GM13977 (cell line): ENCODE measurements at regions not wholly inside any gene's neighbourhood (a gene's known extent, or its start where the extent isn't known, plus 50 kb on each side); places are given as distances from the start of the nearest gene placed in this dataset.
"Not testable (repeated sequence)": the region's sequence is repeated elsewhere in the genome, so short reads cannot be mapped to it uniquely, and the experiment has no call there.

ENCODE experiments used
- DNase-seq: peaks from one replicate; pipeline ENCODE4 v3.0.0; 2012; ENCODE audit warnings: low spot score
- in situ Hi-C: fragments of 300-500 bp; cut with MboI; formaldehyde crosslinking; loops from one replicate; pipeline ENCODE4 v1.12.0; 2022; ENCODE audit warnings: low sequenced_read_pairs, low pct_unique_long_range_greater_than_20kb, mixed read lengths, inconsistent platforms; ENCODE audit not compliant: unreplicated experiment
- TF ChIP-seq, protein P1 (sequence below): IDR thresholded peaks from 2 replicates; pipeline ENCODE4 v1.5.1; 2012; ENCODE audit warnings: mild to moderate bottlenecking, control low read depth; ENCODE audit not compliant: insufficient read depth; ENCODE audit errors: extremely low read depth, missing control alignments

DNA sequence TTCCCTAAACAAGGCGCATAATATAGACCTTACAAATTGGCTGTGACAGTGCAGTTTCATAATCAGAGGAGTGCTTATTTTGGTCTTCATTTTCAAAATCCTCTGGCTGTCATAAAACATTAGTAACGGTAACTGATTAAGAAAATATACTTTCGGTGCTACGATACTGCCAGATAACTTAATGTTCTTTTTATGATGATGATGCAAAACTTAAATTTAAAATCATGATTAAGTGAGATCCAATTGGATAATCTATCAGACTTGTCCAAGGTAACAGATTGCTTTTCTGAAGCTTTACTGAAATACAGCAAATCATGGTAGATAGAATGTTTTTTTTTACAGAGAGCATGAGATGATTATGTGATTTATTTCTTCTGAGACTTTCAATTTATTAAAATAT is 364.2 kb upstream of the CNTN3 start:
- in situ Hi-C loops, result no loop called here
- DNase-seq, result no peak
- TF ChIP-seq, protein P1, sequence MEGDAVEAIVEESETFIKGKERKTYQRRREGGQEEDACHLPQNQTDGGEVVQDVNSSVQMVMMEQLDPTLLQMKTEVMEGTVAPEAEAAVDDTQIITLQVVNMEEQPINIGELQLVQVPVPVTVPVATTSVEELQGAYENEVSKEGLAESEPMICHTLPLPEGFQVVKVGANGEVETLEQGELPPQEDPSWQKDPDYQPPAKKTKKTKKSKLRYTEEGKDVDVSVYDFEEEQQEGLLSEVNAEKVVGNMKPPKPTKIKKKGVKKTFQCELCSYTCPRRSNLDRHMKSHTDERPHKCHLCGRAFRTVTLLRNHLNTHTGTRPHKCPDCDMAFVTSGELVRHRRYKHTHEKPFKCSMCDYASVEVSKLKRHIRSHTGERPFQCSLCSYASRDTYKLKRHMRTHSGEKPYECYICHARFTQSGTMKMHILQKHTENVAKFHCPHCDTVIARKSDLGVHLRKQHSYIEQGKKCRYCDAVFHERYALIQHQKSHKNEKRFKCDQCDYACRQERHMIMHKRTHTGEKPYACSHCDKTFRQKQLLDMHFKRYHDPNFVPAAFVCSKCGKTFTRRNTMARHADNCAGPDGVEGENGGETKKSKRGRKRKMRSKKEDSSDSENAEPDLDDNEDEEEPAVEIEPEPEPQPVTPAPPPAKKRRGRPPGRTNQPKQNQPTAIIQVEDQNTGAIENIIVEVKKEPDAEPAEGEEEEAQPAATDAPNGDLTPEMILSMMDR, result no peak

DNA sequence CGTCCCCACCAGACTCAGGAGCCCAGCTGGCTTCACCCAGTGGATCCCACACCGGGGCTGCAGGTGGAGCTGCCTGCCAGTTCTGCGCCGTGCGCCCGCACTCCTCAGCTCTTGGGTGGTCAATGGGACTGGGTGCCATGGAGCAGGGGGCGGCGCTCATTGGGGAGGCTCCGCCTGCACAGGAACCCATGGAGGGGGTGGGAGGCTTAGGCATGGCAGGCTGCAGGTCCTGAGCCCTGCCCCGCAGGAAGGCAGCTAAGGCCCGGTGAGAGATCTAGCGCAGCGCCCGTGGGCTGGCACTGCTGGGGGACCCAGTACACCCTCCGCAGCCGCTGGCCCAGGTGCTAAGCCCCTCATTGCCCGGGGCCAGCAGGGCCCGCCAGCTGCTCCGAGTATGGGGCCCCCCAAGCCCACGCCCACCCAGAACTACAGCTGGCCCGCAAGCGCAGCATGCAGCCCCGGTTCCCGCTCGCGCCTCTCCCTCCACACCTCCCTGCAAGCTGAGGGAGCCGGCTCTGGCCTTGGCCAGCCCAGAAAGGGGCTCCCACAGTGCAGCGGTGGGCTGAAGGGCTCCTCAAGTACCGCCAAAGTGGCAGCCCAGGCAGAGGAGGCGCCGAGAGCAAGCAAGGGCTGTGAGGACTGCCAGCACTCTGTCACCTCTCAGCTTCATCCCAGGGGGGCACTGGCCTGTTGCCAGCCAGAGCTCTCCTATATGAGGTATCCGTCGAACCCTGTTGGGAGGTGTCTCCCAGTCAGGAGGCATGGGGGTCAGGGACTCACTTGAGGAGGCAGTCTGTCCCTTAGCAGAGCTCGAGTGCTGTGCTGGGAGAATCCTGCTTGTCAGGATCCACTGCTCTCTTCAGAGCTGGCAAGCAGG is 370.8 kb upstream of the CNTN3 start:
- DNase-seq, in situ Hi-C loops: not testable (repeated sequence)

DNA sequence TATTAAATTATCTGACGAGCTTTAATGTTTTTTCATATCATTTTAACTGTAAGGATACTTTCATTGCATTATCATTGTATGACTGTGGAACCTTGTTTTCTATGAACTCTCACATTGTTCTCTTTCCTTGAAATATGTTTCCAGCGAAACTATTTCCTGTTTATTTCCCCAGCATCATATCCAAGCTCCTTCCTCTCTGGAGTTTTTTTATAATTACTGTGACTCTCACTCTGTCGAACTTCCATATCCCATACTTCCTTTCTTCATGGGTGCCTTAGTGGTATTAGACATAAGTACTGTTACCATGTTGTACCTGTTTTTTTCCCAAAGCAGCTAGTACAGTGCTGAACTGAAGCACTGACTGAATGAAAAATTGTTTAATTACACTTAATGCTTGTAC is 373.6 kb upstream of the CNTN3 start:
- TF ChIP-seq, protein P1, result no peak
- no peak for DNase-seq
- in situ Hi-C loops, result no loop called here

DNA sequence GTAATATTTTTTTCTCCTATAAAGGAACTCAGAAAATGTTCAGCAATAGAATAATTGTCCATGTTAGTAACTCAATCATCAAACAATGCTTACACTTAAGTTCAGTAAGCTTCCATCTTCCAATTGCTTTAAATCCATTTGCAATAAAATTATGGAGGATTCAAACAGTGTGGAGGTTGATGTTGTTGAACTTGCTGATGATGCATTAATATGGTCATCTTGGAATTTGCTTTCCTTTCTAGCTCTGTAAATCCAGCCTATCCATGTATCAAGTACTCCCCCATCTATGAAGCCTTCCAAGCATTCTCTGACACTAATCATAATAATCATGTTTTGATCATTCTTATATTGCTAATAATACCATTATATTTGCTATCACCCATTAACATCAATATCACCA is 378.4 kb upstream of the CNTN3 start:
- no peak for DNase-seq
- in situ Hi-C loops, result no loop called here
- TF ChIP-seq, protein P1, result no peak

DNA sequence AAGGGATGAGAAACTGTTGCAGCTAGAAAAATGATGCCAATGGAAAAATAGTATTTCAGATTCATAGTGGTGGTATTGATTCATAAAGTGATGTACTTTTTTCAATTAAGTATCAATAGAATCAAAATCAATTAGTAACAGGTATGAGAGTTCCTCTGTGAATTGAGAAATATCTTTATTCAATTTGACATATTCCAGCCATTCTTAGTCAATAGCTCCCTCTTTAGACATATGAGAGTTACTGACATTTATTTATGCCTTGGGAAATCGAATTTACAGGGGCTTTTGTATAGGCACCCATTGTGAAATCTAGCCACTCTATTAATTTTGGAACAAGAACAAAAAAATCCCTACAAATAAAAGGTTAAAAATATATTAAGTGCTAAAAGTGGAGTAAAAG is 386.9 kb upstream of the CNTN3 start:
- DNase-seq, result no peak
- TF ChIP-seq, protein P1, result peak; percentile 10

DNA sequence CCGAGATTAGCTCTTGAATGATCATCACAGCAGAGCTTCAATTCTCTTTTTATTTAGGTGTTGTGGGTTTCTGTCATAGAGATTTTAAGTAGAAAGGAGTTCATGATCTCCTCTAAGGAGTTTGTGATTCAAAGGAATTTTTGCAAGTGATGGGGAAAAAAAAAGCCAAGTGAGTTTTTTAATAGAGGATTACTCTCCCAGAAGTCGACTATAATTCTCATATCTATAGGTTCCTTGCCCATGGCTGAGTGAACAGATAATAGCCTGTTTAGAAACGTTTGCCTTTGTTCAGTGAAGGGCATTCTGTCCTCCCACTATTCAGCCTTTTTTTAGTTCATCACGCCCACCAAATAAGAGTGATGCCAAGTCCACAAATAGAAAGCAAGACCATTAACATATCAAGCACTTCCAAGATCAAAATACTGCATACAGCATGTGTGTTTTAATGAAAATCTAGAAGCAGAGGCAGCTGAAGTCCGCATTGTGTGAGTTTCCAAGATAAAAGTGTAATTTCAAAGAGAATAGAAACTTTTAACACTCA is 398.4 kb upstream of the CNTN3 start:
- in situ Hi-C loops, result no loop called here
- DNase-seq, result no peak
- TF ChIP-seq, protein P1, result no peak

More for the DNA sequence above, 386.9 kb upstream of the CNTN3 start:
- in situ Hi-C loops, result no loop called here

DNA sequence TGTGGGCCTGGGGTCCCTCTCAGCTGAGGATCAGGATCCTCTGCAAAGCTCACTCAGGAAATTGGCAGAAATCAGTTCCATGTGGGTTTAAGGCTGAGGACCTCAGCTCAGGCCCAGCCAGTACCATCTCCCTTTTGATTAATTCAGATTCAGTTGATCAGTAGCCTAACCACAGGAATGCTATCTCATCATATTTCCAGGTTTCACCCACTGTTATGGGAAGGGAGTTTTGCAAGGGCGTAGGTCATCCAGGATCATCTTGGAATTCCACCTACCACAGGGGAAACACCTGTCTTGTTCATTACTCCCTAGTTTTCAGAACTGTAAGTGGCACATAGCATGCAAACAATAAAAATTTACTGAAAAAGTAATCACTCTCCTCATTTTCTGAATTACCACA is 399.5 kb upstream of the CNTN3 start:
- DNase-seq, result no peak
- TF ChIP-seq, protein P1, result no peak
- in situ Hi-C loops, result no loop called here
